Mesendoderm (in vitro differentiated cells): ENCODE measurements at regions not wholly inside any gene's neighbourhood (a gene's known extent, or its start where the extent isn't known, plus 50 kb on each side); places are given as distances from the start of the nearest gene placed in this dataset.
A peak's percentile ranks its signal among the peaks of the same experiment; 100 is the strongest.

Experiments used
- DNase-seq: peaks from one replicate; pipeline ENCODE4 v3.0.0; 2013
- H2AK5ac ChIP-seq: 2 replicates; pipeline ENCODE4 v1.6.1; 2013; ENCODE audit warnings: low read length, inconsistent platforms
- H2BK120ac ChIP-seq: 2 replicates; pipeline ENCODE4 v1.6.1; 2013; ENCODE audit warnings: low read depth, mild to moderate bottlenecking, low read length, moderate library complexity, mixed read lengths
- H2BK15ac ChIP-seq: replicated peaks from 2 replicates; pipeline ENCODE4 v1.6.1; 2013; ENCODE audit warnings: low read depth, mild to moderate bottlenecking, moderate library complexity
- H2BK5ac ChIP-seq: 2 replicates; pipeline ENCODE4 v1.6.1; 2013; ENCODE audit warnings: low read length, inconsistent platforms
- H3K18ac ChIP-seq: 2 replicates; pipeline ENCODE4 v1.6.1; 2013; ENCODE audit warnings: mild to moderate bottlenecking, low read length, mixed read lengths
- H3K23ac ChIP-seq: one replicate; pipeline ENCODE4 v1.6.1; 2013; ENCODE audit warnings: low read length
- H3K27ac ChIP-seq: 2 replicates; pipeline ENCODE4 v1.5.1; 2013; ENCODE audit warnings: low read depth, mild to moderate bottlenecking, inconsistent platforms, low read length, moderate library complexity
- H3K27me3 ChIP-seq: 2 replicates; pipeline ENCODE4 v1.6.1; 2013; ENCODE audit warnings: low read length, control low read depth, mild to moderate bottlenecking, inconsistent platforms; ENCODE audit not compliant: insufficient read depth, poor library complexity
- H3K36me3 ChIP-seq: 2 replicates; pipeline ENCODE4 v1.6.1; 2013; ENCODE audit warnings: low read length, inconsistent platforms; ENCODE audit not compliant: control insufficient read depth, insufficient read depth
- H3K4ac ChIP-seq: one replicate; pipeline ENCODE4 v1.6.1; 2013; ENCODE audit warnings: low read depth, mild to moderate bottlenecking, low read length, moderate library complexity
- H3K4me1 ChIP-seq: 2 replicates; pipeline ENCODE4 v1.6.1; 2013; ENCODE audit warnings: low read depth, low read length, inconsistent platforms; ENCODE audit not compliant: control insufficient read depth
- H3K4me2 ChIP-seq: 2 replicates; pipeline ENCODE4 v1.6.1; 2013; ENCODE audit warnings: low read length
- H3K4me3 ChIP-seq: 2 replicates; pipeline ENCODE4 v1.5.1; 2013; ENCODE audit warnings: mild to moderate bottlenecking, low read length
- H3K56ac ChIP-seq: one replicate; pipeline ENCODE4 v1.6.1; 2013; ENCODE audit warnings: low read length
- H3K79me1 ChIP-seq: 2 replicates; pipeline ENCODE4 v1.6.1; 2013; ENCODE audit warnings: low read length, inconsistent platforms
- H3K79me2 ChIP-seq: 2 replicates; pipeline ENCODE4 v1.6.1; 2013; ENCODE audit warnings: mild to moderate bottlenecking, low read length; ENCODE audit not compliant: control insufficient read depth, insufficient read depth
- H3K9ac ChIP-seq: 2 replicates; pipeline ENCODE4 v1.6.1; 2013; ENCODE audit warnings: low read length, inconsistent platforms
- H4K5ac ChIP-seq: one replicate; pipeline ENCODE4 v1.6.1; 2013; ENCODE audit warnings: low read length
- H4K8ac ChIP-seq: one replicate; pipeline ENCODE4 v1.6.1; 2013; ENCODE audit warnings: low read depth, mild to moderate bottlenecking, control low read depth, low read length, moderate library complexity
- WGBS: extraction: QIAGEN DNeasy Blood & Tissue Kit; methylation state at CpG from one replicate; pipeline ENCODE4 v1.1.7; 2013; ENCODE audit warnings: low lambda C conversion rate, missing lambda C conversion rate; ENCODE audit not compliant: insufficient coverage; ENCODE audit errors: extremely low coverage; 5-methylcytosine and 5-hydroxymethylcytosine counted together

- H4K8ac ChIP-seq: no peak overlapping the region
- H3K4me2 ChIP-seq: no peak overlapping the region
- no peak overlapping the region for H3K4me3 ChIP-seq
- no peaks in the 10 kb centered on the region for H3K79me2 ChIP-seq
- no peak overlapping the region for H3K23ac ChIP-seq
- H3K36me3 ChIP-seq: no peaks in the 10 kb centered on the region
- H2BK5ac ChIP-seq: no peak overlapping the region
- no peak overlapping the region for H3K56ac ChIP-seq
- H3K4ac ChIP-seq: no peak overlapping the region
- no peak overlapping the region for H3K27ac ChIP-seq
- no peak overlapping the region for H3K18ac ChIP-seq
- H4K5ac ChIP-seq: no peak overlapping the region
- H2BK15ac ChIP-seq: no peak overlapping the region
- H3K9ac ChIP-seq: no peak overlapping the region
- H3K27me3 ChIP-seq: no peaks in the 10 kb centered on the region
- no CpG with 5 or more reads among the region's 3 CpGs for WGBS
- no peak for DNase-seq
- no peaks in the 10 kb centered on the region for H3K4me1 ChIP-seq
- no peak overlapping the region for H2AK5ac ChIP-seq
- no peaks in the 10 kb centered on the region for H3K79me1 ChIP-seq
- no peak overlapping the region for H2BK120ac ChIP-seq
These were observed 485.6 kb downstream of the INHBA start for GRCh38 chr7:41217306-41217705.

DNA sequence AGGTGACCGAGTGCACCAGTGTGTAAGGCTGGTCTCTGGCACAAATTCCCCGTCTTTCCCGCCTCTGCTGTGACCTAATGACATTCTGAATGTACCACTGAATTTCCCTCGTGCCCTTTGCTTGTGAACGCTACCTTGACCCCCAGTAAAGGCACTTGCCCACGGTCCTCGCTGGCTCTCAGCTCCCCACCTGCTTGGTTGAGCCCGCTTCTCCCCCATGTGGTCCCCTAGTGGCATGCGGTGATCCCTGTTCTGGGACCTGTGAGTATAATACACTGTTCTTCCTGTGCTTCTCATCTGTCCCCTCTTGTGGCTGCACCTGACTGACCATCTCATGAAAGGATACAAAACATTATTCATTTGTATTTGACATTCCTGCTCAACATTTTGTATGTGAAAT, 495.7 kb downstream of the INHBA start:
- no peaks in the 10 kb centered on the region for H3K79me1 ChIP-seq
- no peak overlapping the region for H3K23ac ChIP-seq
- peak; percentile 32 for DNase-seq
- H3K79me2 ChIP-seq: no peaks in the 10 kb centered on the region
- H3K27ac ChIP-seq: no peak overlapping the region
- H3K4me1 ChIP-seq: no peaks in the 10 kb centered on the region
- no peak overlapping the region for H4K8ac ChIP-seq
- no peak overlapping the region for H2BK15ac ChIP-seq
- no peak overlapping the region for H3K4me3 ChIP-seq
- H3K36me3 ChIP-seq: no peaks in the 10 kb centered on the region
- H3K27me3 ChIP-seq: no peaks in the 10 kb centered on the region
- H2BK120ac ChIP-seq: no peak overlapping the region
- H2BK5ac ChIP-seq: no peak overlapping the region
- no peak overlapping the region for H3K4me2 ChIP-seq
- no peak overlapping the region for H3K4ac ChIP-seq
- H3K18ac ChIP-seq: no peak overlapping the region
- no peak overlapping the region for H3K9ac ChIP-seq
- no CpG with 5 or more reads among the region's 9 CpGs for WGBS
- H4K5ac ChIP-seq: no peak overlapping the region
- H2AK5ac ChIP-seq: no peak overlapping the region
- no peak overlapping the region for H3K56ac ChIP-seq

GRCh38 chr7:41206267-41206666, 496.6 kb downstream of the INHBA start:
- no peak for DNase-seq
- Histone ChIP-seq H3K4me3 (no peak overlapping the region), H3K4ac (no peak overlapping the region), H3K27ac (no peak overlapping the region), H3K56ac (no peak overlapping the region), H3K18ac (no peak overlapping the region), H3K79me2 (no peaks in the 10 kb centered on the region), H3K27me3 (no peaks in the 10 kb centered on the region), H3K4me1 (no peaks in the 10 kb centered on the region), H2BK5ac (no peak overlapping the region), H3K36me3 (no peaks in the 10 kb centered on the region), H3K4me2 (no peak overlapping the region), H4K5ac (no peak overlapping the region), H2BK15ac (no peak overlapping the region), H3K23ac (no peak overlapping the region), H3K9ac (no peak overlapping the region), H2AK5ac (no peak overlapping the region), H2BK120ac (no peak overlapping the region), H3K79me1 (no peaks in the 10 kb centered on the region), H4K8ac (no peak overlapping the region)
- WGBS: no CpG with 5 or more reads among the region's 2 CpGs

DNA sequence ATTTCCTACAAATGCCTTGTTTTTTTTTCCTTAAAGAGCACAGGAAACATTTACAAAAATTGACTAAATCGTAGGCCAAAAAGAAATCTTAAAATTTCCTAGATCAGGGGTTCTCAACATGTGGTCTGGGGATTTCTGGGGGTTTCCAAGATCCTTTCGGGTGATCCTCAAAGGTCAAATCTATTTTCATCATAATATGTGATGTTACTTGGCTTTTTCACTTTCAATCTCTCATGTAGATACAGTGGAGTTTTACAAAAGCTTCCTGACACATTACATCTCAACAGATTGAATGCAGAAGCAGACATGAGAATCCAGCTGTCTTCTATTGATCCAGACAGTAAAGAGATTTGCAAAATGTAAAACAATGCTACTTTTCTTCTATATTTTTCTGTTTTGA, 497.3 kb downstream of the INHBA start:
- Histone ChIP-seq H4K5ac (no peak overlapping the region), H3K79me2 (no peaks in the 10 kb centered on the region), H3K79me1 (no peaks in the 10 kb centered on the region), H3K27ac (no peak overlapping the region), H3K36me3 (no peaks in the 10 kb centered on the region), H3K4me3 (no peak overlapping the region), H3K4ac (no peak overlapping the region), H2BK120ac (no peak overlapping the region), H3K4me1 (no peaks in the 10 kb centered on the region), H3K9ac (no peak overlapping the region), H4K8ac (no peak overlapping the region), H3K56ac (no peak overlapping the region), H2BK15ac (no peak overlapping the region), H3K23ac (no peak overlapping the region), H3K4me2 (no peak overlapping the region), H2AK5ac (no peak overlapping the region), H2BK5ac (no peak overlapping the region), H3K27me3 (no peaks in the 10 kb centered on the region), H3K18ac (no peak overlapping the region)
- DNase-seq: no peak
- no CpG with 5 or more reads among the region's 2 CpGs for WGBS

DNA sequence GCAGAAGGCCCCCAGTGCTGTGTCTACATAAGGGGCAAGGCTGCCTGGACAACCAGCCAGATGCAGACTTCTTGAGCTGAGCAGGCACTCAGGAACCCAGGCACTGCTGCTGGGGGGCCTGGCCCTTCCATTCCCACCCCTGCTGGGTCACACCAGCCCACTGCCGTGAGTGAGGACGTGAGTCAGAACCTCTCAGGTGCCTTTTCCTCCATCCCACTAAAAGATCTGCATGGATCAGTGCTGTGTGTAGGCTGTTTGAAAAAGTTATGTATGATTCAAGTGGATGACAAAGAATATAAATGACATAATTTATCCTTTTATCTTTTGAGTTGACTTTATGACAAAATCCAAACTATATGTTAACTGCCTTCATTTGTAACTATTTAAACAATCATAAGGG, 499.3 kb downstream of the INHBA start:
- Histone ChIP-seq H3K56ac (no peak overlapping the region), H3K9ac (no peak overlapping the region), H3K36me3 (no peaks in the 10 kb centered on the region), H3K4me3 (no peak overlapping the region), H2BK15ac (no peak overlapping the region), H3K18ac (no peak overlapping the region), H2BK120ac (no peak overlapping the region), H3K4me1 (no peaks in the 10 kb centered on the region), H4K8ac (no peak overlapping the region), H3K27ac (no peak overlapping the region), H3K4ac (no peak overlapping the region), H3K79me2 (no peaks in the 10 kb centered on the region), H3K79me1 (no peaks in the 10 kb centered on the region), H2BK5ac (no peak overlapping the region), H3K4me2 (no peak overlapping the region), H4K5ac (no peak overlapping the region), H3K23ac (no peak overlapping the region), H3K27me3 (no peaks in the 10 kb centered on the region), H2AK5ac (no peak overlapping the region)
- no peak for DNase-seq
- no CpG with 5 or more reads among the region's 2 CpGs for WGBS

- Histone ChIP-seq H3K79me1 (no peaks in the 10 kb centered on the region), H4K5ac (no peak overlapping the region), H2BK5ac (no peak overlapping the region), H3K18ac (no peak overlapping the region), H3K4ac (no peak overlapping the region), H3K56ac (no peak overlapping the region), H3K79me2 (no peaks in the 10 kb centered on the region), H3K4me3 (no peak overlapping the region), H3K36me3 (no peaks in the 10 kb centered on the region), H2BK120ac (no peak overlapping the region), H2BK15ac (no peak overlapping the region), H3K27me3 (no peaks in the 10 kb centered on the region), H3K4me2 (no peak overlapping the region), H3K9ac (no peak overlapping the region), H3K27ac (no peak overlapping the region), H3K4me1 (no peaks in the 10 kb centered on the region), H3K23ac (no peak overlapping the region), H2AK5ac (no peak overlapping the region), H4K8ac (no peak overlapping the region)
- WGBS: no CpG with 5 or more reads among the region's 3 CpGs
- DNase-seq: no peak
These were observed 501.9 kb downstream of the INHBA start for GRCh38 chr7:41201021-41201420.
